ENCODE measurements at regions not wholly inside any gene's neighbourhood (a gene's known extent, or its start where the extent isn't known, plus 50 kb on each side); places are given as distances from the start of the nearest gene placed in this dataset.

DNA sequence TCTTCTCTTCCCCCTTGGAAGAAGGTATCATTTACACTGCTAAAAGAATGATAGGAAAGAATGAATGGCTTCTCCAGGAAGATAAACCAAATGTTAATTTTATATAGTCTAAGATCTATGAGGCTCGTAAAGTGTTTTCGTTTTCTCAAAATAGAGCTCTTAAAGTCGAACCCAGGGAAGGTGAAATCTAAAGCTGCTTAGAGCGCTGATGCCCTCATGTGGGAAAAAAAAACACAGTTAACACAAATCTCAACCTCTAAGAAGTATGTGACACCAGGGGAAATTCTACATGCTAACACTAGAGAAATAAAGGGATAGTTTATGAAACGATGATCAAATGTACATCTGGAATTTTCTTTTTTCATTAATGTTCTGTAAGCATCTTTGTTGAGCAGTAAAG, 257.9 kb downstream of the RASEF start:
- no peaks in the 10 kb centered on the region for H3K79me2 ChIP-seq (ENCODE audit: control insufficient read depth, insufficient read depth, low read length, unreplicated experiment)
- H3K27me3 ChIP-seq (ENCODE audit: insufficient read depth, low read length): no peaks in the 10 kb centered on the region
- H3K27ac ChIP-seq (ENCODE audit: low read depth, low read length): no peak overlapping the region
- H2AFZ ChIP-seq (ENCODE audit: low read length, unreplicated experiment): no peak overlapping the region
- H3K36me3 ChIP-seq (ENCODE audit: insufficient read depth, low read length): no peaks in the 10 kb centered on the region
- H3K4me1 ChIP-seq (ENCODE audit: control insufficient read depth, insufficient read depth, low read length, unreplicated experiment): no peaks in the 10 kb centered on the region
- H3K4me3 ChIP-seq (ENCODE audit: low read depth, low read length): no peak overlapping the region

DNA sequence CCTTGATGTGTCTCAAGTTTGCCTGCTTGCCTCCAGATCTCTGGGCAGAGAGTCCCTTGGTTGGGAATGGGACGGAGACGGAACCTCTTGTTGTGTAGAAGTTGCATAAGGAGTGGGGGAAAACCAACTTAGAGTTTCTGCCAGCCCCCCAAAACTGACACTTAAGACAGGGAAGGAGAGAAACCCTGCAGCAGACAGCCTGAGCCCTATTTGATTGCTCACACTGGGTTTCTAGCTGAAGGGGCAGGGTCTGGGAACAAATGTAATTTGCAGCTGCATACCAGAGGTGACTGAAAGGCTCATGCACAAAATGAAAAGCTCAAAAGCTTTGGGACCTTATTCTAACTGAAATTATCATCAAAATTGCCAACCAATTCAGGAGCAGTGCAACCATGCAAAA, 254.5 kb downstream of the RASEF start:
- no peaks in the 10 kb centered on the region for H3K36me3 ChIP-seq (ENCODE audit: insufficient read depth, low read length)
- no peak overlapping the region for H2AFZ ChIP-seq (ENCODE audit: low read length, unreplicated experiment)
- no peak overlapping the region for H3K4me3 ChIP-seq (ENCODE audit: low read depth, low read length)
- H3K79me2 ChIP-seq (ENCODE audit: control insufficient read depth, insufficient read depth, low read length, unreplicated experiment): no peaks in the 10 kb centered on the region
- H3K27me3 ChIP-seq (ENCODE audit: insufficient read depth, low read length): no peaks in the 10 kb centered on the region
- H3K4me1 ChIP-seq (ENCODE audit: control insufficient read depth, insufficient read depth, low read length, unreplicated experiment): no peaks in the 10 kb centered on the region
- no peak overlapping the region for H3K27ac ChIP-seq (ENCODE audit: low read depth, low read length)

DNA sequence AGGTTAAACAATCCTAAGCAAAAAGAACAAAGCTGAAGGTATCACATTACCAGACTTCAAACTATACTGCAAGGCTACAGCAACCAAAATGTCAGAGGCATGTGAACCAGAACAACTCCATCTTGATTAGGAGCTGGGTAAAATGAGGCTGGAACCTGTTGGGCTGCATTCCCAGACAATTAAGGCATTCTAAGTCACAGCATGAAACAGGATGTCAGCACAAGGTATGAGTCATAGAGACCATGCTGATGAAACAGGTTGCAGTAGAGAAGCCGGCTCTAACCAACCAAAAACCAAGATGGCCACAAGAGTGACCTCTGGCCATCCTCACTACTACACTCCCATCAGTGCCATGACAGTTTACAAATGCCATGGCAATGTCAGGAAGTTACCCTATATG, 252.0 kb downstream of the RASEF start:
- H2AFZ ChIP-seq (ENCODE audit: low read length, unreplicated experiment): no peak overlapping the region
- no peaks in the 10 kb centered on the region for H3K27me3 ChIP-seq (ENCODE audit: insufficient read depth, low read length)
- no peaks in the 10 kb centered on the region for H3K79me2 ChIP-seq (ENCODE audit: control insufficient read depth, insufficient read depth, low read length, unreplicated experiment)
- no peak overlapping the region for H3K4me3 ChIP-seq (ENCODE audit: low read depth, low read length)
- H3K36me3 ChIP-seq (ENCODE audit: insufficient read depth, low read length): no peaks in the 10 kb centered on the region
- H3K4me1 ChIP-seq (ENCODE audit: control insufficient read depth, insufficient read depth, low read length, unreplicated experiment): no peaks in the 10 kb centered on the region
- no peak overlapping the region for H3K27ac ChIP-seq (ENCODE audit: low read depth, low read length)

DNA sequence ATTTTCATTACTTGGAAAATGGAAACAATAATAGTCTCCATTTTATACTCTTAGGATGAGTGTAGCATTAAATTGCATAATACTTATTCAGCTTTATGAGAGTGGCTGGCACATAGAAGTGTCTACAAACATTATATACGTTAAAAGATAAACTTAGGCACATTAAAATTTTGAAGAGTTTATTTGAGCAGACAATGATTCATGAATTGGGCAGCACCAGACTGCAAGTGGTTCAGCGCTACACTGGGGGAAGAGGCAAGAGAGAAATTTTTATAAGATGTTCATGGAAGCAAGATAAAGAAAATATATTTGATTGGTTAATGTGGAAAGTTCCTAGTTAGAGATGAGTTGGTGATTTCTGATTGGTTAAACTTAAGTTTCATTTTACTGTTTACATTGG, 243.7 kb downstream of the RASEF start:
- no peaks in the 10 kb centered on the region for H3K79me2 ChIP-seq (ENCODE audit: control insufficient read depth, insufficient read depth, low read length, unreplicated experiment)
- H3K4me1 ChIP-seq (ENCODE audit: control insufficient read depth, insufficient read depth, low read length, unreplicated experiment): no peaks in the 10 kb centered on the region
- H3K36me3 ChIP-seq (ENCODE audit: insufficient read depth, low read length): no peaks in the 10 kb centered on the region
- no peak overlapping the region for H3K4me3 ChIP-seq (ENCODE audit: low read depth, low read length)
- H2AFZ ChIP-seq (ENCODE audit: low read length, unreplicated experiment): no peak overlapping the region
- no peaks in the 10 kb centered on the region for H3K27me3 ChIP-seq (ENCODE audit: insufficient read depth, low read length)
- no peak overlapping the region for H3K27ac ChIP-seq (ENCODE audit: low read depth, low read length)

DNA sequence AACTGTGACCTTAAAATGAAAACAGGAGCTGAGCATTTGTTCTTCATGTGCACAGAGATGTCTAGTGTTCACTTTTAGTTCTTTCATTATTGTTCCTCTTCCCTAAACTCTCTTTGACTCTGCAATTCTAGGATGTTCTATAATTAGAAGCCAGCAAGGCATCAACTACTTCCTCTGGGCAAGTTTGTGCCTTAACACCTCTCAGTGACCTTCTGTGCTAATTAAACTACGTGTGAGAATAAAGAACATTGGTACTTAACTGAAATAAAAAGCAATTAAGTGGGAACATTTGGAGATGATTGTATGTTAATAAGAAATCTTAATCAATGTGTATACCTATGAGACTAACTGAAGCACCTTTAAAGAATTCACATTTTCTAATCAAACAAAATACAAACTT, 242.8 kb downstream of the RASEF start:
- no peaks in the 10 kb centered on the region for H3K36me3 ChIP-seq (ENCODE audit: insufficient read depth, low read length)

DNA sequence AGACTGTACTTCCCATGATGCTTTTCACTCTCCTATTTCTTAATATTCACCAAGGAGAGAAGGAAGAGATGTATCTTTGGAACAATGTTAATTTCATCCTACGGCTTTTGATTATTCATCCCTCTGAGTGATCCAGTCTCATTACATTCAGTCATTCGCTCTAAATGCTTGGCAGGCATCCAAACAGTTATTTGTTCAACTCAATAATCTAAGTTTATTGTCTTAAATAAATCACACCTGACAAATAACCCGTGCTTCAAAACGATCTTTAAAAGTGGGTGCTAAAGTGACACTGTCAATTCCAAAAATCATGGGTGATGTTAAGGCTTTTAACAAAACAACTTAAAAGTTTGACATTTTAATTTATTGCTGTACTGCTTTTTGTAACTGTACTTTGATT, 233.1 kb downstream of the RASEF start:
- Histone ChIP-seq H3K27me3 (ENCODE audit: insufficient read depth, low read length) (no peaks in the 10 kb centered on the region), H2AFZ (ENCODE audit: low read length, unreplicated experiment) (no peak overlapping the region), H3K4me3 (ENCODE audit: low read depth, low read length) (no peak overlapping the region), H3K27ac (ENCODE audit: low read depth, low read length) (no peak overlapping the region), H3K79me2 (ENCODE audit: control insufficient read depth, insufficient read depth, low read length, unreplicated experiment) (no peaks in the 10 kb centered on the region), H3K36me3 (ENCODE audit: insufficient read depth, low read length) (no peaks in the 10 kb centered on the region), H3K4me1 (ENCODE audit: control insufficient read depth, insufficient read depth, low read length, unreplicated experiment) (no peaks in the 10 kb centered on the region)

More for the DNA sequence above, 242.8 kb downstream of the RASEF start:
- no peak overlapping the region for H2AFZ ChIP-seq (ENCODE audit: low read length, unreplicated experiment)
- H3K27me3 ChIP-seq (ENCODE audit: insufficient read depth, low read length): no peaks in the 10 kb centered on the region
- H3K4me3 ChIP-seq (ENCODE audit: low read depth, low read length): no peak overlapping the region
- no peaks in the 10 kb centered on the region for H3K4me1 ChIP-seq (ENCODE audit: control insufficient read depth, insufficient read depth, low read length, unreplicated experiment)
- H3K79me2 ChIP-seq (ENCODE audit: control insufficient read depth, insufficient read depth, low read length, unreplicated experiment): no peaks in the 10 kb centered on the region
- no peak overlapping the region for H3K27ac ChIP-seq (ENCODE audit: low read depth, low read length)

DNA sequence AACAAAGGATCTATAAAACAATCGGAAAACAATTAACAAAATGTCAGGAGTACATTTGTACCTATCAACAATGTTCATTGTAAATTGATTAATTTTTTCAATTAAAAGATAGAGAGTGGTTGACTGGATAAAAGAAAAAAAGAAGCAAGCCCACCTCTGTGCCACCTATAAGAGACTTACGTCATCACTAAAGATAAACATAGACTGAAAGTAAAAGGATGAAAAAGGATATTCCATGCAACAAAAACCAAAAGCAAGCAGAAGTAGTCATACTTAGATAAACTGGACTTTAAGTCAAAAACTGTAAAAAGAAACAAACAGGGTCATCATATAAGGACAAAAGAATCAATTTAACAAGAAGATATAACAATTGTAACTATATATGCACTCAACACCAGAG, 197.4 kb downstream of the RASEF start:
- Histone ChIP-seq H3K27ac (ENCODE audit: low read depth, low read length) (no peak overlapping the region), H2AFZ (ENCODE audit: low read length, unreplicated experiment) (no peak overlapping the region), H3K4me1 (ENCODE audit: control insufficient read depth, insufficient read depth, low read length, unreplicated experiment) (no peaks in the 10 kb centered on the region), H3K27me3 (ENCODE audit: insufficient read depth, low read length) (no peaks in the 10 kb centered on the region), H3K4me3 (ENCODE audit: low read depth, low read length) (no peak overlapping the region), H3K36me3 (ENCODE audit: insufficient read depth, low read length) (no peaks in the 10 kb centered on the region), H3K79me2 (ENCODE audit: control insufficient read depth, insufficient read depth, low read length, unreplicated experiment) (no peaks in the 10 kb centered on the region)

DNA sequence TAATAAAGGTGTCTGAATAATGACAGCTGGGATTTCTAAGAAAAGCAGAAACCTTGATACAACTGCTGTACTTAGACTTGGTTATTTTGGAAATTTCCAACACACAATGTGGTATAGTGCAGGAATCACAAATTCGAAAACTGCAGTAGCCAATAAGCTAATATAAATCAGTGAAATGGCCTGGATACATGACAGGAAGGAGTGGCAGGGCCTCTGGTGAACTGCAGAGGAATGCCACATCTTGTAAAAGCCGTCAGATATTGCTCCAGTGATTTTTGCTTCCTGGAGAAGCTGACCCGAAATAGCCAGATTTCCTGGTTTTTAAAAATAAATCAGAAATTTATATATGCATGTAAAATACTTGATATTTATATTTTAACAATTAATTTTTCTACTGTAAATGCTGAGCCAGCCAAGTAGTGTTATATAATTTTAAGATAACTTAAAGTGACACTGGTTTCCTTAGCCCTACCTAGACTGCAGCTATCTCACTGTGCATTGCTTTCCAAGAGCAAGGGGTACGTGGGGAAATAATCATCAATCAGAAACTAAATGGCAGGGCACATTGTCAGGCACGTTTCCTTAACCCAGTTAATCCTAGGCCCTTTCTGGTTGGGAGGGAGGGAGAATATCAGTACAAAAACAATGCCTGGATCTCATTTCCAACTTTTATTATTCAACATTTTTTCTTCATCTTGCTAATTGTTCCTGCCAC, 182.4 kb downstream of the RASEF start:
- Histone ChIP-seq H3K4me1 (ENCODE audit: control insufficient read depth, insufficient read depth, low read length, unreplicated experiment) (no peaks in the 10 kb centered on the region), H3K36me3 (ENCODE audit: insufficient read depth, low read length) (no peaks in the 10 kb centered on the region), H2AFZ (ENCODE audit: low read length, unreplicated experiment) (no peak overlapping the region), H3K27ac (ENCODE audit: low read depth, low read length) (no peak overlapping the region), H3K79me2 (ENCODE audit: control insufficient read depth, insufficient read depth, low read length, unreplicated experiment) (no peaks in the 10 kb centered on the region), H3K27me3 (ENCODE audit: insufficient read depth, low read length) (no peaks in the 10 kb centered on the region), H3K4me3 (ENCODE audit: low read depth, low read length) (no peak overlapping the region)

DNA sequence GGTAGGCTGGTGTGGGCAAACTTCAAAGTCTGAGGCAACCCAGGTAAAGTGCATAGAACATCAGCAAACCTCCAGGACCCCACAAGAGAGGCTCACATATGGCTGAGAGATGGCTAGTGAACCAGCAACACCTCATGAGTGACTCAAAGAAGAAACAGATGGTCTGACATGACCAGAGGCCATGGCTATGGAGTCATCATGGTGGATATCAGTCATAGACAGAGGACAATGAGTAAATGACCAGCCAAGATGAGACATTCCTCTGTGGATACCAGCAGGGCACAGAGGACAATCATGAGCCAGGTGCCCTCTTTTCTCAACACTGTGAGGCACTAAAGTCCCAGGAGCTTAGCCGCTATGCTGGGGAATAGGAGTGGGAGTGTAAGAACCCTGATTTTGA, 180.8 kb downstream of the RASEF start:
- Histone ChIP-seq H3K4me1 (ENCODE audit: control insufficient read depth, insufficient read depth, low read length, unreplicated experiment) (no peaks in the 10 kb centered on the region), H3K4me3 (ENCODE audit: low read depth, low read length) (no peak overlapping the region), H2AFZ (ENCODE audit: low read length, unreplicated experiment) (no peak overlapping the region), H3K27ac (ENCODE audit: low read depth, low read length) (no peak overlapping the region), H3K27me3 (ENCODE audit: insufficient read depth, low read length) (no peaks in the 10 kb centered on the region), H3K79me2 (ENCODE audit: control insufficient read depth, insufficient read depth, low read length, unreplicated experiment) (no peaks in the 10 kb centered on the region), H3K36me3 (ENCODE audit: insufficient read depth, low read length) (no peaks in the 10 kb centered on the region)

DNA sequence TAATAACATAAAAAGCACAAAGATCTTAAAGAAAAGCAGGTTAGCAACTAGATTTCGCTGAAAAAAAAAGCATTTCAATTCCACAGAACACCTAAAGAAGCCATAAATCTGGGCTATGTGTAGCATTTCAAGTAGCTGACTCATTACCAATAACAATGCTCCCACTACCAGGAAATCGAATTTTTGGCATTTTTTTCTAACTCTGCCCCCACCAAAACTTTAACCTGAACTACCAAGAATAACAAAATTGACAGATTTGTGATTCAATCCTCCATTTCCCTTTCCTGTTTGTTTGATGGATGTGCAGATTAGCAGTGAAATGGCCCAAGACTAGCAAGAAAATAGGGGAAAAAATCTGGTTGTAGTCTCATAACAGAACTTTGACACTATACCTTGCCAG, 180.2 kb downstream of the RASEF start:
- Histone ChIP-seq H3K27me3 (ENCODE audit: insufficient read depth, low read length) (no peaks in the 10 kb centered on the region), H3K36me3 (ENCODE audit: insufficient read depth, low read length) (no peaks in the 10 kb centered on the region), H3K27ac (ENCODE audit: low read depth, low read length) (no peak overlapping the region), H3K79me2 (ENCODE audit: control insufficient read depth, insufficient read depth, low read length, unreplicated experiment) (no peaks in the 10 kb centered on the region), H2AFZ (ENCODE audit: low read length, unreplicated experiment) (no peak overlapping the region), H3K4me1 (ENCODE audit: control insufficient read depth, insufficient read depth, low read length, unreplicated experiment) (no peaks in the 10 kb centered on the region), H3K4me3 (ENCODE audit: low read depth, low read length) (no peak overlapping the region)

DNA sequence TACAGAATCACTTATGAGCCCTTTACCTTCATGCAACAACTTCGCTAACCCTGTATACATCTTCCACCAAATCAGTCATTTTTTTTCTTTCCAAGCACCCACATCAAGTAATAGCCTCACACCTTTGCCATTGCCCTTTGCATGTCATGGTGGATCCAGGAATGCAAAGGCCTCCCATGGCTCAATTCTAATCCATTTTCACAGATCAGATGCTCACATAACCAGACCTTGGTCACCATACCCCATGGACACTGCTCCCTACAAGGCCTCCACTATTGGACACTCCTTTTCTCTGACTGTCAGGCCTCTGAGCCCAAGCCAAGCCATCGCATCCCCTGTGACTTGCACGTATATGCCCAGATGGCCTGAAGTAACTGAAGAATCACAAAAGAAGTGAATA, 179.5 kb downstream of the RASEF start:
- no peaks in the 10 kb centered on the region for H3K27me3 ChIP-seq (ENCODE audit: insufficient read depth, low read length)
- no peaks in the 10 kb centered on the region for H3K36me3 ChIP-seq (ENCODE audit: insufficient read depth, low read length)
- no peaks in the 10 kb centered on the region for H3K79me2 ChIP-seq (ENCODE audit: control insufficient read depth, insufficient read depth, low read length, unreplicated experiment)
- no peak overlapping the region for H3K4me3 ChIP-seq (ENCODE audit: low read depth, low read length)
- H2AFZ ChIP-seq (ENCODE audit: low read length, unreplicated experiment): no peak overlapping the region
- H3K27ac ChIP-seq (ENCODE audit: low read depth, low read length): no peak overlapping the region
- no peaks in the 10 kb centered on the region for H3K4me1 ChIP-seq (ENCODE audit: control insufficient read depth, insufficient read depth, low read length, unreplicated experiment)

All from ACC112 (cell line).